ENCODE measurements at regions not wholly inside any gene's neighbourhood (a gene's known extent, or its start where the extent isn't known, plus 50 kb on each side); places are given as distances from the start of the nearest gene placed in this dataset.

DNA sequence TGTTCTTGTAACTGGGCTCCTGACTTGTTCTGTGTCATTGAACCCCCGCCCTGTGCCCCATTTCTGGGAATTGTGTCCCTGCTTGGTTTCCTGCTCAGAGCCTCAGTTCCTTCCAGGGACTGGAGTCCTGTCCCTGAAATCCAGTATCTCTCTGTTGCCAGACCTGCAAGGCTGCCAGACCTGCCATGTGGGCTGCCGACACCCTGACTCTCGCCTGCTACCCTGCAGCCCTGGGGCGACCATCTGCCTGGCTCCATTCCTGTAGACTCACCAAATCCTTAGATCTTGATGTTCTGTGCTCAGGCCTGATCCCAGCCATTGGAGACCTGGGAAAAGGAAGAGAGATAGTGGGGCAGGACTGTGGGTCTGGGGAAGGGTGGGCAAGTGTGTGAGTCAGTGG is 383.3 kb upstream of the PROX1 start:
- TF ChIP-seq, protein P1, sequence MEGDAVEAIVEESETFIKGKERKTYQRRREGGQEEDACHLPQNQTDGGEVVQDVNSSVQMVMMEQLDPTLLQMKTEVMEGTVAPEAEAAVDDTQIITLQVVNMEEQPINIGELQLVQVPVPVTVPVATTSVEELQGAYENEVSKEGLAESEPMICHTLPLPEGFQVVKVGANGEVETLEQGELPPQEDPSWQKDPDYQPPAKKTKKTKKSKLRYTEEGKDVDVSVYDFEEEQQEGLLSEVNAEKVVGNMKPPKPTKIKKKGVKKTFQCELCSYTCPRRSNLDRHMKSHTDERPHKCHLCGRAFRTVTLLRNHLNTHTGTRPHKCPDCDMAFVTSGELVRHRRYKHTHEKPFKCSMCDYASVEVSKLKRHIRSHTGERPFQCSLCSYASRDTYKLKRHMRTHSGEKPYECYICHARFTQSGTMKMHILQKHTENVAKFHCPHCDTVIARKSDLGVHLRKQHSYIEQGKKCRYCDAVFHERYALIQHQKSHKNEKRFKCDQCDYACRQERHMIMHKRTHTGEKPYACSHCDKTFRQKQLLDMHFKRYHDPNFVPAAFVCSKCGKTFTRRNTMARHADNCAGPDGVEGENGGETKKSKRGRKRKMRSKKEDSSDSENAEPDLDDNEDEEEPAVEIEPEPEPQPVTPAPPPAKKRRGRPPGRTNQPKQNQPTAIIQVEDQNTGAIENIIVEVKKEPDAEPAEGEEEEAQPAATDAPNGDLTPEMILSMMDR (IDR thresholded peaks at IDR 0.05; ENCODE audit: borderline replicate concordance, control extremely low read depth, extremely low read depth, insufficient read depth, missing control alignments): no peak
- DNase-seq (ENCODE audit: low spot score): no peak
- in situ Hi-C loops (cut with MboI; ENCODE audit: low sequenced_read_pairs, unreplicated experiment): no loop called here

DNA sequence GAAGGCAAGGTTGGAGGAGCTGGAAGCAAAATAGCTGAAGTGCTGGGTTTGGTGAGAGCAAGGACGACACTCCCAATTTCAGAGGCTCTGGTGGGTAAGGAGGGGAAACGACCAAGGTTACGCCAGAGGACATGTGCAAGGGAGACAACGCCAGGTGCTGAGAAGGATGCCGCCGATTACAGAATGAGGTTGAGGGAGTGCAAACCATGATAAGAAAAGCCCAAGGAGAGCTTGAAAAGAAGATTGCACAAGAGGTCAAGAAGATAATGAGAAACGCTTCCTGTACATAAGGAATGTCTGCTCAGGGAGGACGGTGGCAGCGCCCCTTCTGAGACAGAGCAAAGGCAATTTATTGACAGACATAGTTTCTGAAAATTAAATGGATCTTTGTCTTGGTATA is 382.0 kb upstream of the PROX1 start:
- no peak for DNase-seq (ENCODE audit: low spot score)
- in situ Hi-C loops (cut with MboI; ENCODE audit: low sequenced_read_pairs, unreplicated experiment): no loop called here
- TF ChIP-seq, protein P1 (IDR thresholded peaks at IDR 0.05; ENCODE audit: borderline replicate concordance, control extremely low read depth, extremely low read depth, insufficient read depth, missing control alignments): no peak

DNA sequence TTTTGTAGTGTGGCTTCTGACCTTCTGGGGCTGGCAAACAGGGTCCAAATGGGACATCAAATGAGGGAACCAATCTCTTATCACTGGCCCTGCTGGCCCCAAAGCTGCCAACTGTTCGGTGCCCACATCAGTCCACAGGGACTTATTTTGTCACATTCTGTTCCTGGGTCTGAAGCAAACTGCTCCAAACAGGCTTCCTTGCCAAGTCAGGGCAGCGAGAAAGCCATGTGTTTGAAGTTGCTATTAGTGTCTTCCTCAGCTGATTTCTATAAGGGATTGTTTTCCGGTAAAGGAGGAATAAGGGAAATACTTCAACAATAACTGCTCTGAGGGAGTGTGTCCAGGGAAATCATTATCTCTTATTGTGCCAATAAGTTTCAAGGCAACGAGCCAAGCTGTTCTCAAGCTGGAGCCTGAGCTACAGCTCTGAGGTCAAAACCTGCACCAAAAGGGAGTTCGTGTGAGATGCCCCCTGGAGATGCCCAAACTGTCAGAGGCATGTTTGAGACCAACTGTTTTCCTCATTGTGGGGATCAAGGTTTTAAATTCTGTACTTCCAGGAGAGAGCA is 381.4 kb upstream of the PROX1 start:
- TF ChIP-seq, protein P1 (IDR thresholded peaks at IDR 0.05; ENCODE audit: borderline replicate concordance, control extremely low read depth, extremely low read depth, insufficient read depth, missing control alignments): no peak
- in situ Hi-C loops (cut with MboI; ENCODE audit: low sequenced_read_pairs, unreplicated experiment): no loop called here
- no peak for DNase-seq (ENCODE audit: low spot score)

DNA sequence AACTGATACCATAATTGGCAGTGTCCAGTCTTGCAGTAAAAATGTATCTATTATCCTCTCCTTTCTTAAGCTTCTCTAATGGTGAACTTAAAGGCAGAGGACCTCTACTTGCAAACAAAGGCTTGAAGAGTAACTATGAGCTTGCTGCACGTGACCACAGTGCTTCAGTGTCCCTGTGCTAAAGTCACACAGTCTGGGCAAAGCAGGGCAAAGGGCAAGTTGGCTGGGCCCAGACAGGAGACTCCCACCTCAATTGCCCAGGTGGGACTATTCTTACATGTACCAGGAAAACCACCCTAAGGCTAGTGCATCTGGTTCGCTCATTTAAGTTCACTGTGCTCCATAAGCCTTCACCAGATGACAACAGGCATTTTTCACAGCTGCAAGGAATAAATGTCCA is 374.2 kb upstream of the PROX1 start:
- DNase-seq (ENCODE audit: low spot score): no peak
- in situ Hi-C loops (cut with MboI; ENCODE audit: low sequenced_read_pairs, unreplicated experiment): no loop called here
- TF ChIP-seq, protein P1 (IDR thresholded peaks at IDR 0.05; ENCODE audit: borderline replicate concordance, control extremely low read depth, extremely low read depth, insufficient read depth, missing control alignments): no peak

DNA sequence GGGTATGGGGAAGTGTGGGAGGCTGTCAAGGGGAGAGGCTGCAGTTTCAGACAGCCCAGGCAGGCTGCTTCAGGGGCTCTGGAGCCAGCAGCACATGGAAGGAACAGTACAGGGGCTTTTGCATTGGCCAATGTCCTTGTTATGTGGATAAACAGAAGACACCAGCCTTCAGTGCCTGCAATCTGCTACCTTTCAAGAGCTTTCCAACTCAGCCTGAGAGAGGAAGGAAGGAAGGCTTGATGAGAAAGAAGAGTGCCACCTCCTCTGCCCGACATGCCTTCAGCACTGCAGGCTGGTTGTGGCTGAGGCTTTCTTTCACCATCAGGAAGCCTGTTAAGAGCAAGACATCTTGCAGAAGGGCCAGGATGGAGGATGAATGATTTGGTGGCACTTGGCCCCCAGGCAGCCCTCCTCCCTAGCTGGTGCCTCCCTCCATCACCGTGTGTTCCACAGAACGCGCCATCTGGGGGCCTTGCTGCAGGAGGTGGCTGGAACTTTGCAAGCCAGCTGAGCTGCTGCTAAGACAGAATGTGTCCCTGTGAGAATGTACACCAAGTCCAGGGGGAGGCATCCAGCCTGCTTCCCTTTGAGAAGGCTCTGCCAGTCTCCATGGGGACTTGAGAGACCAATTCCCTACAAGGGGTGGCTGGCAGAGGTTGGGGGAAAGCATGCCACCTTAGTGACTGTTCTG is 372.4 kb upstream of the PROX1 start:
- in situ Hi-C loops (cut with MboI; ENCODE audit: low sequenced_read_pairs, unreplicated experiment): no loop called here
- DNase-seq (ENCODE audit: low spot score): no peak
- TF ChIP-seq, protein P1 (IDR thresholded peaks at IDR 0.05; ENCODE audit: borderline replicate concordance, control extremely low read depth, extremely low read depth, insufficient read depth, missing control alignments): no peak

DNA sequence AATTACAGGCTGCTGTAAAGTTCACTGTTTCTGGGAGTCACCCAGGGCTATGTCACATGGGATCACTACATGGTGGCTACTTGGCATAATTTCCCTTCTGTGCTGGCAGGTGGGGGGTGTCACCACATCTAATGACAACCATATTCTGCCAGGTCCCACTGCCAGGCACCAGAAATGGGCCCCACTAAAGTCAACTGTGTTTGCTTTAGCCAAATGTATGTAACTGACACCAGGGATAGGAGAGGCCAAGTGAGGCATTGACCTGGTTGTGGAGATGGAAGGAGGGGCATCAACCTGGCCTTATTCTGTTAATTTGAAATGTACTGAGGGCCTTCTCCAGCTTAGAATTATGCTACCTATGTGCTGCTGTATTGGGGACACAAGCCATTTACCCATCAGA is 370.6 kb upstream of the PROX1 start:
- in situ Hi-C loops (cut with MboI; ENCODE audit: low sequenced_read_pairs, unreplicated experiment): no loop called here
- TF ChIP-seq, protein P1 (IDR thresholded peaks at IDR 0.05; ENCODE audit: borderline replicate concordance, control extremely low read depth, extremely low read depth, insufficient read depth, missing control alignments): no peak
- DNase-seq (ENCODE audit: low spot score): no peak
